Neural progenitor cell (in vitro differentiated cells): ENCODE measurements at regions not wholly inside any gene's neighbourhood (a gene's known extent, or its start where the extent isn't known, plus 50 kb on each side); places are given as distances from the start of the nearest gene placed in this dataset.

Source experiments
- DNase-seq: peaks from one replicate; pipeline ENCODE4 v3.0.0-alpha.2; 2016; ENCODE audit warnings: low spot score
- H2AFZ ChIP-seq: fragments of 200-600 bp; sonication (generic); replicated peaks from 2 replicates; pipeline ENCODE4 v1.6.1; 2016; ENCODE audit warnings: antibody characterized with exemption
- H3F3A ChIP-seq: fragments of 200-600 bp; sonication (generic); 2 replicates; pipeline ENCODE4 v1.6.1; 2016; ENCODE audit warnings: antibody characterized with exemption, low read depth
- H3K27ac ChIP-seq: fragments of 200-600 bp; sonication (generic); 2 replicates; pipeline ENCODE4 v1.5.1; 2016; ENCODE audit warnings: mild to moderate bottlenecking
- H3K27me3 ChIP-seq: fragments of 200-600 bp; sonication (generic); 2 replicates; pipeline ENCODE4 v1.6.1; 2016; ENCODE audit warnings: mild to moderate bottlenecking, moderate library complexity
- H3K36me3 ChIP-seq: fragments of 200-600 bp; sonication (generic); 2 replicates; pipeline ENCODE4 v1.5.1; 2016
- H3K4me1 ChIP-seq: fragments of 200-600 bp; sonication (generic); 2 replicates; pipeline ENCODE4 v1.6.1; 2016; ENCODE audit warnings: mixed run types
- H3K4me2 ChIP-seq: fragments of 200-600 bp; sonication (generic); 2 replicates; pipeline ENCODE4 v1.6.1; 2016
- H3K4me3 ChIP-seq: fragments of 200-600 bp; sonication (generic); 2 replicates; pipeline ENCODE4 v1.5.1; 2016
- H3K79me2 ChIP-seq: fragments of 200-600 bp; sonication (generic); 2 replicates; pipeline ENCODE4 v1.6.1; 2016; ENCODE audit warnings: low read depth
- H3K9ac ChIP-seq: fragments of 200-600 bp; sonication (generic); 2 replicates; pipeline ENCODE4 v1.6.1; 2016
- H3K9me3 ChIP-seq: fragments of 200-600 bp; sonication (generic); 2 replicates; pipeline ENCODE4 v1.5.1; 2016; ENCODE audit warnings: low read depth
- H4K20me1 ChIP-seq: fragments of 200-600 bp; sonication (generic); 2 replicates; pipeline ENCODE4 v1.6.1; 2016; ENCODE audit warnings: low read depth
- H3K27ac Mint-ChIP-seq: 3 replicates; pipeline ENCODE4 v1.8.0; 2021; ENCODE audit warnings: mixed read lengths
- H3K27me3 Mint-ChIP-seq: 2 replicates; pipeline ENCODE4 v1.8.0; 2022; ENCODE audit warnings: low read depth, mild to moderate bottlenecking, inconsistent platforms, moderate library complexity, mixed read lengths; ENCODE audit not compliant: insufficient read depth
- H3K36me3 Mint-ChIP-seq: 3 replicates; pipeline ENCODE4 v1.8.0; 2021; ENCODE audit warnings: mixed read lengths
- H3K4me1 Mint-ChIP-seq: 3 replicates; pipeline ENCODE4 v1.8.0; 2021; ENCODE audit warnings: mixed read lengths
- H3K4me3 Mint-ChIP-seq: 3 replicates; pipeline ENCODE4 v1.8.0; 2021; ENCODE audit warnings: mild to moderate bottlenecking, moderate library complexity, mixed read lengths
- H3K9me3 Mint-ChIP-seq: 3 replicates; pipeline ENCODE4 v1.8.0; 2020; ENCODE audit warnings: mixed read lengths
- EZH2 ChIP-seq: fragments of 200-600 bp; sonication (generic); IDR thresholded peaks from 2 replicates; pipeline ENCODE4 v1.6.1; 2017; ENCODE audit warnings: antibody characterized with exemption, mild to moderate bottlenecking, moderate library complexity
- EZH2phosphoT487 ChIP-seq: fragments of 200-600 bp; sonication (generic); IDR thresholded peaks from 2 replicates; pipeline ENCODE4 v1.6.1; 2017; ENCODE audit warnings: antibody characterized with exemption
- TF ChIP-seq, protein P1 (sequence below): fragments of 200-600 bp; sonication (generic); IDR thresholded peaks from 2 replicates; pipeline ENCODE4 v1.5.1; 2017; ENCODE audit warnings: antibody characterized with exemption, mild to moderate bottlenecking

DNA sequence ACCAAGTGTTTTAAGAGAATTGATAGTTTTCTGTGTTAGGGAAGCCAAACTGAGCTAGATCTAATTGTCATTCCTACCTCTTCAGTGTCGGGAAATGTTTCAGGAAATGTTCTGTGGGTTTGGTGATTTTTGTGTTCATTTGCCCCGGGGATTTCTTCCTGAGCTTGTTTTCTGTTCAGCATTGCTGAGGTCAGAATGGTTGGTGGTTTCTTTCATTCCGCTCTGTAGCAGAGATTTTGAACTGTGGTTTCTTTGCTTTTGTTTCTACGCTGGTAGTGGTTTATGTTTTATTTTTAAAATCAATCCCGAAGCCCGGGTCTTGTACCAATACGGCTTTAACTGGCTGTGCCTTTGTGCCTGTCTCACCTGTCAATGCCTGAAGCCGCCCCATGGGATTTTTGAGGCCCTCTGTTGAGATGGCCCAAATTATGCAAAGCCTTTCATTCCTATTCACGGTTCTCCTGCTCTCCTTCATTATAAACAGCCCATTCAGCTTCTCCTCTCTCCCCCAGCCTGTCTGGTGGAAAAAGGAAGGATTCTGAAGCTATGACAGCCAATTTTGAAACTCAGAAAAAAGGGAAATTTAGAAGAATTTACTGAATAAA is 417.2 kb upstream of the KAZN start:
- Histone ChIP-seq H3K36me3 (no peaks in the 10 kb centered on the region), H2AFZ (peak overlapping the region; percentile 75), H3K4me1 (peaks cover 54% of the 10 kb centered on the region), H3K4me2 (peak overlapping the region; percentile 75), H3K79me2 (no peaks in the 10 kb centered on the region), H3K27me3 (no peaks in the 10 kb centered on the region), H3K9ac (no peak overlapping the region), H3K27ac (peak overlapping the region; percentile 69), H3K4me3 (peak overlapping the region; percentile 31), H3K9me3 (no peaks in the 10 kb centered on the region), H3F3A (peaks cover 11% of the 10 kb centered on the region), H4K20me1 (no peaks in the 10 kb centered on the region)
- TF ChIP-seq, protein P1, sequence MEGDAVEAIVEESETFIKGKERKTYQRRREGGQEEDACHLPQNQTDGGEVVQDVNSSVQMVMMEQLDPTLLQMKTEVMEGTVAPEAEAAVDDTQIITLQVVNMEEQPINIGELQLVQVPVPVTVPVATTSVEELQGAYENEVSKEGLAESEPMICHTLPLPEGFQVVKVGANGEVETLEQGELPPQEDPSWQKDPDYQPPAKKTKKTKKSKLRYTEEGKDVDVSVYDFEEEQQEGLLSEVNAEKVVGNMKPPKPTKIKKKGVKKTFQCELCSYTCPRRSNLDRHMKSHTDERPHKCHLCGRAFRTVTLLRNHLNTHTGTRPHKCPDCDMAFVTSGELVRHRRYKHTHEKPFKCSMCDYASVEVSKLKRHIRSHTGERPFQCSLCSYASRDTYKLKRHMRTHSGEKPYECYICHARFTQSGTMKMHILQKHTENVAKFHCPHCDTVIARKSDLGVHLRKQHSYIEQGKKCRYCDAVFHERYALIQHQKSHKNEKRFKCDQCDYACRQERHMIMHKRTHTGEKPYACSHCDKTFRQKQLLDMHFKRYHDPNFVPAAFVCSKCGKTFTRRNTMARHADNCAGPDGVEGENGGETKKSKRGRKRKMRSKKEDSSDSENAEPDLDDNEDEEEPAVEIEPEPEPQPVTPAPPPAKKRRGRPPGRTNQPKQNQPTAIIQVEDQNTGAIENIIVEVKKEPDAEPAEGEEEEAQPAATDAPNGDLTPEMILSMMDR = no peak
- no peak for TF ChIP-seq EZH2
- Mint-ChIP-seq H3K27ac (peak overlapping the region; percentile 78), H3K4me3 (peak overlapping the region; percentile 15), H3K27me3 (peaks cover 11% of the 10 kb centered on the region), H3K36me3 (no peaks in the 10 kb centered on the region), H3K4me1 (peaks cover 41% of the 10 kb centered on the region), H3K9me3 (peaks cover 7% of the 10 kb centered on the region)
- peak; percentile 73 for DNase-seq

GRCh38 chr1:14182856-14183255 is 415.6 kb upstream of the KAZN start:
- no peaks in the 10 kb centered on the region for H3K79me2 ChIP-seq
- no peak overlapping the region for H3K27ac Mint-ChIP-seq
- TF ChIP-seq EZH2 (no peak), EZH2phosphoT487 (no peak)
- TF ChIP-seq, protein P1 = no peak
- H4K20me1 ChIP-seq = no peaks in the 10 kb centered on the region
- no peak overlapping the region for H3K4me3 ChIP-seq
- H3K36me3 ChIP-seq = no peaks in the 10 kb centered on the region
- peak overlapping the region; percentile 75 for H3K4me2 ChIP-seq
- H3K4me1 ChIP-seq = peaks cover 49% of the 10 kb centered on the region
- H3K4me3 Mint-ChIP-seq = no peak overlapping the region
- peaks cover 11% of the 10 kb centered on the region for H3F3A ChIP-seq
- peak overlapping the region; percentile 30 for H2AFZ ChIP-seq
- peaks cover 39% of the 10 kb centered on the region for H3K4me1 Mint-ChIP-seq
- H3K9me3 Mint-ChIP-seq = peaks cover 4% of the 10 kb centered on the region
- H3K36me3 Mint-ChIP-seq = no peaks in the 10 kb centered on the region
- H3K27ac ChIP-seq = no peak overlapping the region
- H3K9ac ChIP-seq = no peak overlapping the region
- DNase-seq = no peak
- H3K27me3 Mint-ChIP-seq = peaks cover 9% of the 10 kb centered on the region
- no peaks in the 10 kb centered on the region for H3K9me3 ChIP-seq
- H3K27me3 ChIP-seq = no peaks in the 10 kb centered on the region

- no peak overlapping the region for H3K9ac ChIP-seq
- peak overlapping the region; percentile 30 for H2AFZ ChIP-seq
- peaks cover 11% of the 10 kb centered on the region for H3F3A ChIP-seq
- Mint-ChIP-seq H3K4me3 (no peak overlapping the region), H3K27me3 (peaks cover 9% of the 10 kb centered on the region), H3K36me3 (no peaks in the 10 kb centered on the region), H3K27ac (peak overlapping the region; percentile 83), H3K9me3 (no peaks in the 10 kb centered on the region), H3K4me1 (peaks cover 37% of the 10 kb centered on the region)
- H3K9me3 ChIP-seq = no peaks in the 10 kb centered on the region
- no peaks in the 10 kb centered on the region for H4K20me1 ChIP-seq
- peaks cover 44% of the 10 kb centered on the region for H3K4me1 ChIP-seq
- H3K4me2 ChIP-seq = peak overlapping the region; percentile 75
- H3K27me3 ChIP-seq = no peaks in the 10 kb centered on the region
- H3K27ac ChIP-seq = peak overlapping the region; percentile 32
- TF ChIP-seq, protein P1 = no peak
- no peak for TF ChIP-seq EZH2
- TF ChIP-seq EZH2phosphoT487 = no peak
- H3K4me3 ChIP-seq = no peak overlapping the region
- peak; percentile 57 for DNase-seq
- H3K36me3 ChIP-seq = no peaks in the 10 kb centered on the region
- no peaks in the 10 kb centered on the region for H3K79me2 ChIP-seq
Observed at GRCh38 chr1:14183329-14183728, 415.2 kb upstream of the KAZN start.
